Spleen (tissue), 11 donors: ENCODE measurements at regions not wholly inside any gene's neighbourhood (a gene's known extent, or its start where the extent isn't known, plus 50 kb on each side); places are given as distances from the start of the nearest gene placed in this dataset.

Experiments
- DNase-seq: peaks from one replicate; pipeline ENCODE4 v3.0.0-alpha.2; 2020
- H3K27ac ChIP-seq, 8 donors: fragments of 200-600 bp; sonication (generic) in 7 of 8; 1 replicate in 4 of 8; 2 replicates in 4 of 8; pipeline versions ENCODE4 v1.5.0 to v1.8.0; 2016 to 2021; ENCODE audit warnings: inconsistent platforms in 4 of 8, mild to moderate bottlenecking in 4 of 8, moderate library complexity in 1 of 8
- H3K27me3 ChIP-seq, 7 donors: fragments of 200-600 bp; sonication (generic) in 6 of 7; replicated peaks in 1 of 7; 1 replicate in 4 of 7; 2 replicates in 3 of 7; pipeline versions ENCODE4 v1.5.0 to v1.8.0; 2016 to 2021; ENCODE audit warnings: inconsistent platforms in 3 of 7, mild to moderate bottlenecking in 1 of 7
- H3K36me3 ChIP-seq, 6 donors: fragments of 200-600 bp; sonication (generic) in 5 of 6; 1 replicate in 4 of 6; 2 replicates in 2 of 6; pipeline versions ENCODE4 v1.5.0 to v1.8.0; 2016 to 2021; ENCODE audit warnings: inconsistent platforms in 2 of 6
- H3K4me1 ChIP-seq, 6 donors: fragments of 200-600 bp; sonication (generic) in 5 of 6; 1 replicate in 3 of 6; 2 replicates in 3 of 6; pipeline versions ENCODE4 v1.5.0 to v1.8.0; 2016 to 2021; ENCODE audit warnings: inconsistent platforms in 3 of 6
- H3K4me3 ChIP-seq, 8 donors: fragments of 200-600 bp; sonication (generic) in 7 of 8; 1 replicate in 4 of 8; 2 replicates in 4 of 8; pipeline versions ENCODE4 v1.5.0 to v1.8.0; 2016 to 2021; ENCODE audit warnings: inconsistent platforms in 4 of 8, mild to moderate bottlenecking in 4 of 8, moderate library complexity in 2 of 8
- H3K9me3 ChIP-seq, 8 donors: fragments of 200-600 bp; sonication (generic) in 7 of 8; 1 replicate in 4 of 8; 2 replicates in 4 of 8; pipeline versions ENCODE4 v1.5.0 to v1.8.0; 2016 to 2021; ENCODE audit warnings: inconsistent platforms in 4 of 8
- POLR2A ChIP-seq, 3 donors: fragments of 450-650 bp; IDR thresholded peaks; one replicate each; pipeline ENCODE4 v1.5.1; 2017; ENCODE audit warnings: antibody characterized with exemption in 3 of 3, mild to moderate bottlenecking in 1 of 3
- POLR2AphosphoS5 ChIP-seq, 3 donors: sonication (generic); formaldehyde crosslinking; IDR thresholded peaks; one replicate each; pipeline ENCODE4 v1.5.1; 2017; ENCODE audit warnings: antibody characterized with exemption in 3 of 3
- WGBS, 5 donors: extraction: QIAGEN DNeasy Blood & Tissue Kit in 3 of 5; methylation state at CpG; one replicate each; pipeline versions ENCODE4 v1.1.5 to v1.1.7; 2013 to 2018; 5-methylcytosine and 5-hydroxymethylcytosine counted together
- intact Hi-C: fragments of 100-400 bp; cut with DNase I; formaldehyde crosslinking; loops from one replicate; pipeline ENCODE4 v1.15.0; 2023; ENCODE audit warnings: low total_unique reads
- TF ChIP-seq, protein P1 (sequence below), 11 experiments: fragments of 200-600 bp in 7 of 11; fragments of 450-650 bp in 4 of 11; sonication (generic) in 4 of 11; IDR thresholded peaks in 8 of 11; conservative IDR thresholded peaks in 3 of 11; 1 replicate in 7 of 11; 2 replicates in 4 of 11; pipeline versions ENCODE4 v1.4.0 to v1.8.0; 2016 to 2021; ENCODE audit warnings: antibody characterized with exemption in 11 of 11, inconsistent platforms in 4 of 11, mild to moderate bottlenecking in 1 of 11
- donor health status: healthy with polysubstance abuse.
- donor health status: DM: no; HTN: no; CAD: no; lungs with moderate emphysema.
- donor health status: DM: no; HTN: no; CAD: no.
- donor health status: Bipolar disorder and iron deficiency.
- donor health status: healthy.
- donor health status: DM: no; HTN: no; CAD: no.
- donor health status: DM: yes; HTN: yes; CAD: no.

GRCh38 chr2:155703917-155704316 is 628.6 kb downstream of the NR4A2 start:
- intact Hi-C loops = no loop called here
- no peaks in the 10 kb centered on the region for H3K36me3 ChIP-seq

DNA sequence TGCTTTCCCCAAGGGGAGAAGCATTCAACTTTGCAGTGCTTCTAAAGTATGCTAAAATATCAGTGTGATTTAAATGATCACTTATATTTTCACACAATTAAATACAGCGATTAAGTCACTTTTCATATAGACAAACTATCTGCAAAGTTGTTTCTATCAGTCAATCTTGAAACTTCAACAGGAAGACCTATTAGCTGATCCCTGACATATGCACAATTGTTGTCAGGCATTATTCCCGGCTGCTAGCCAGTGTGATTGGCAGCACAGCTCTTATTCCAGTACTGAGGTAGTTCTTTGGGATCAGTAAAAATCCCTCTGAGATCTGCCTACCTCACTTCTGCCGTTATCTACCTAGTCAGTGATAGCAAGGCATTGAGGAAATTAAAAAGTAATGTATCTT is 629.5 kb downstream of the NR4A2 start:
- no peaks in the 10 kb centered on the region for H3K36me3 ChIP-seq
- no peak for DNase-seq
- intact Hi-C loops = no loop called here
- no peaks in the 10 kb centered on the region for H3K4me1 ChIP-seq
- H3K9me3 ChIP-seq = no peaks in the 10 kb centered on the region
- TF ChIP-seq POLR2A (IDR thresholded peaks at IDR 0.05) (no peak), POLR2AphosphoS5 (IDR thresholded peaks at IDR 0.05) (no peak)
- TF ChIP-seq, protein P1, sequence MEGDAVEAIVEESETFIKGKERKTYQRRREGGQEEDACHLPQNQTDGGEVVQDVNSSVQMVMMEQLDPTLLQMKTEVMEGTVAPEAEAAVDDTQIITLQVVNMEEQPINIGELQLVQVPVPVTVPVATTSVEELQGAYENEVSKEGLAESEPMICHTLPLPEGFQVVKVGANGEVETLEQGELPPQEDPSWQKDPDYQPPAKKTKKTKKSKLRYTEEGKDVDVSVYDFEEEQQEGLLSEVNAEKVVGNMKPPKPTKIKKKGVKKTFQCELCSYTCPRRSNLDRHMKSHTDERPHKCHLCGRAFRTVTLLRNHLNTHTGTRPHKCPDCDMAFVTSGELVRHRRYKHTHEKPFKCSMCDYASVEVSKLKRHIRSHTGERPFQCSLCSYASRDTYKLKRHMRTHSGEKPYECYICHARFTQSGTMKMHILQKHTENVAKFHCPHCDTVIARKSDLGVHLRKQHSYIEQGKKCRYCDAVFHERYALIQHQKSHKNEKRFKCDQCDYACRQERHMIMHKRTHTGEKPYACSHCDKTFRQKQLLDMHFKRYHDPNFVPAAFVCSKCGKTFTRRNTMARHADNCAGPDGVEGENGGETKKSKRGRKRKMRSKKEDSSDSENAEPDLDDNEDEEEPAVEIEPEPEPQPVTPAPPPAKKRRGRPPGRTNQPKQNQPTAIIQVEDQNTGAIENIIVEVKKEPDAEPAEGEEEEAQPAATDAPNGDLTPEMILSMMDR (IDR thresholded peaks at IDR 0.05 in 8 of 11, conservative IDR thresholded peaks at IDR 0.05 in 3 of 11) = no peak
- no peak overlapping the region for H3K4me3 ChIP-seq
- H3K27me3 ChIP-seq = no peaks in the 10 kb centered on the region
- 73 to 82% (median 80%) methylated on average over 3 of the region's 3 CpGs for WGBS, 5 donors
- no peak overlapping the region for H3K27ac ChIP-seq

More at GRCh38 chr2:155703917-155704316, 628.6 kb downstream of the NR4A2 start:
- Histone ChIP-seq H3K27ac (no peak overlapping the region), H3K4me3 (no peak overlapping the region), H3K27me3 (no peaks in the 10 kb centered on the region), H3K4me1 (no peaks in the 10 kb centered on the region), H3K9me3 (no peaks in the 10 kb centered on the region)
- 84 to 96% (median 91%) methylated on average over 1 of the region's 1 CpG for WGBS, 5 donors
- no peak for DNase-seq
- no peak for TF ChIP-seq POLR2AphosphoS5 (IDR thresholded peaks at IDR 0.05)
- TF ChIP-seq, protein P1 (IDR thresholded peaks at IDR 0.05 in 8 of 11, conservative IDR thresholded peaks at IDR 0.05 in 3 of 11) = no peak
- TF ChIP-seq POLR2A (IDR thresholded peaks at IDR 0.05) = no peak

- Histone ChIP-seq H3K36me3 (no peaks in the 10 kb centered on the region), H3K27me3 (no peaks in the 10 kb centered on the region), H3K4me1 (no peaks in the 10 kb centered on the region), H3K4me3 (no peak overlapping the region), H3K27ac (no peak overlapping the region), H3K9me3 (no peaks in the 10 kb centered on the region)
- TF ChIP-seq POLR2AphosphoS5 (IDR thresholded peaks at IDR 0.05) (no peak), POLR2A (IDR thresholded peaks at IDR 0.05) (no peak)
- TF ChIP-seq, protein P1 (IDR thresholded peaks at IDR 0.05 in 8 of 11, conservative IDR thresholded peaks at IDR 0.05 in 3 of 11) = no peak
- DNase-seq = no peak
- intact Hi-C loops = no loop called here
- 64 to 92% (median 83%) methylated on average over 1 of the region's 1 CpG for WGBS, 5 donors
These were observed 630.8 kb downstream of the NR4A2 start for GRCh38 chr2:155701721-155702120.

- H3K9me3 ChIP-seq = no peaks in the 10 kb centered on the region
- no peak overlapping the region for H3K4me3 ChIP-seq
- H3K27me3 ChIP-seq = no peaks in the 10 kb centered on the region
- 43 to 54% (median 49%) methylated on average over 2 of the region's 2 CpGs for WGBS, 5 donors
- intact Hi-C loops = no loop called here
- H3K4me1 ChIP-seq = no peaks in the 10 kb centered on the region
- no peak for DNase-seq
- TF ChIP-seq POLR2A (IDR thresholded peaks at IDR 0.05) (no peak), POLR2AphosphoS5 (IDR thresholded peaks at IDR 0.05) (no peak)
- TF ChIP-seq, protein P1 (IDR thresholded peaks at IDR 0.05 in 8 of 11, conservative IDR thresholded peaks at IDR 0.05 in 3 of 11) = no peak
- H3K36me3 ChIP-seq = no peaks in the 10 kb centered on the region
- H3K27ac ChIP-seq = no peak overlapping the region
These were observed 636.0 kb downstream of the NR4A2 start for GRCh38 chr2:155696571-155696970.
